SW480 (cell line): ENCODE measurements at regions not wholly inside any gene's neighbourhood (a gene's known extent, or its start where the extent isn't known, plus 50 kb on each side); places are given as distances from the start of the nearest gene placed in this dataset.
"Not testable (repeated sequence)": the region's sequence is repeated elsewhere in the genome, so short reads cannot be mapped to it uniquely, and the experiment has no call there.

Experiments used
- DNase-seq: peaks from one replicate; pipeline ENCODE4 v3.0.0-alpha.2; 2016; ENCODE audit warnings: low spot score

DNA sequence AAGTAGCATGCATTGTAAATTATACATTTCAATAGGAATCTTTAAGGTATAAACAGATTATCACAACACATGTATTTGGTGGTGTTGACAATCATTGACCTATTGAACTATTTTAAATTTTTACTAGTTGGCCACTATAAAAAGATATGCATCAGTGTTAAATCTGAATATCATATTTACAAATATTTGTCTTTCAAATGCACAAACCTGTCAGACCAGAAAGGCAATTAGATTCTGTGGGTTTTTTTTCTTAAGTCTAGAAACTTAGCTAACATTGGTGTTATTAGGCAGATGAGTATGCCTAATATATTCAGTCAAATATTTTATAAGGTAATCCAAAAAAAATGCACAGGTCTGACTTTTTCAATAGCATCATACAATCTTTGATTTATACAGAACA, 241.4 kb upstream of the DGKB start:
- no peak for DNase-seq

DNA sequence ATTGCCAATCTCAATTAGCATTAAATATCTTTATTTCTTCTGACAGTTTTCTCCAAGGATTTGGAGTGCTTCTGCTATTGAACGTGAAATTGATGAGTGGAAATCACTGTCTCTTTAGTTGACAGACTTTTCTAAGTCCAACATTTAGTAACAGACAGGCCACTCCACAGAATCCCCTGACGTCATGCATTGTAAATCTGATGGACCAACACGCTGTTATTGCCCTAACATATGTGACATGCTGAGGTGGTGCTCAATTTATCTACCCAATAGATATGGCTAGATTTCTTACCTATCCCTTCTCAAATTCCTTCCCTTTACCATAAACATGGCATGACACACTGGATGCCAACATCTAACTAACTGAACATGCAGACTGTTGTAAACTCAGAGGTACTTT, 240.6 kb upstream of the DGKB start:
- no peak for DNase-seq

DNA sequence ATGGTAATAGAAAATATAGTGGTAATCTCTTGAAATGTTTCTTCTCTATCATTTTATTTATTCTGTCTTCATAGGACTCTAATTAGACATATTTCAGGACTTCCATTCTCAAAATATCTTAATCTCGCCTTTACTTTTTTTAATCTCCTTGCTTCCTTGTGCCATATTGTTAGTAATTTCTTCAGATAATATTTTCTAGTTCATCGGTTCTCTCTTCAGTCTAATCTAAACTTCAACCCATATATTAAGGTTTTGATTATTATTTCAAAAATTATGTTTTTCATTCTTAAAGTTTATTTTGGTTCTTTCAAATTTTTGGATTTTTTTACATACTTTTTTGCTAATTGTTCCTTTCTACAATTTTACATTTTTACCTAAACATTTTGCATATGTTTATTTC, 237.9 kb upstream of the DGKB start:
- DNase-seq: no peak

DNA sequence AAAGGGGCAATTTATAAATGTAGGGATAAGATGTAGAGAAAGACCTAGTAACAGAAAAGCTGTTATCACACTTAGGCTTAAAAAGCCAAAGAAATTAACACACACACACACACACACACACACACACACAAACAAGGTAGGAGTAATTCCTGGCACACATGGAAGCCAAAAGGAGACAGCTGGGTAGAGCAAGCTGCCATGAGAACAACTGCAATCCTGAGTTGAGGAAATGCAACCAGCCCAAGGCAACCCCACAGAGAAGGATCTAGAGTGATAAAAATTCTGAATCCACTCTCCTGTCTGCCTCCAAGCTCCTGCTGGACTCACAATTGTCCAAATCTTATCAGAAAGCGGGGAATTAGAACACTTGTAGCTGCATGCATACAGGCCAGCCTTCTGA, 229.1 kb upstream of the DGKB start:
- DNase-seq: no peak

DNA sequence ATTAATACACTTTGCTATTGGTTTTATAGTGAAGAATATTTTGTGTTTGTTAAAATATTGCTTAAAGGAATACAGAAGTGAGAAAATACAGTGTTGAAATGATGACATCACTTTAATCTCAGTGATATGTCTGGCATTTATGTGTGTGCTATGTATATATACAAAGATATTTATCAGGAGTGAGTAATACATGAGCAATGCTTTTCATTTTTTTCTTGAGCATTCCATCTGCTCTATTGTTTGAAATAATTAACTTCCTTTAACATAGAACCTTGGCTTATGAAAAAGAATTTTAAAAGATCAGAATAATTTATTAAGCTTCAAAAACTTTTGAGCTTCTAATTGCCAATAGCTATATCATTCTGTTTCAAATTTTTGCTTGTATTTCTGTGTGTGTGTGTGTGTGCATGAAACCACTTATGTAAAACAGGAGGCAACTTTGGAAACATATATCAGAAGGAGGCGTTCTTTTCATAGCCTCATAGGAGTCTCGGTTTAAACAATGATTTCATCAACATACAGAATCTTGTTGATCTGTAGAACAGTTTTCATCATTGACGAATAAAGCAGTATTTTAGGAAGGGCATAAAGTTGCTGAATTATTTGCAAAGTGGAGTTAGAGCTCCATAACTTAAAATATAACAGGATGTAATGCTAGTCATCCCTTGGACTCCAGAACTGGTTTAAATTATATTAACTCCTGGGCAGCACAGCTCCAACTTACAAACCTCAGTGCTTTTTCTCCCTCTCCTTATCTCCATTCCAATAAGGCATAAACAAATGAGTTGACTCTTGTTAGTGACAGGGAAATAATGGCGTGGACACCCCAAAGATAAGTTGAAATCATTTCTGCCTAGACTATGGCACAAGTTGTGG, 228.4 kb upstream of the DGKB start:
- peak; percentile 35 for DNase-seq

DNA sequence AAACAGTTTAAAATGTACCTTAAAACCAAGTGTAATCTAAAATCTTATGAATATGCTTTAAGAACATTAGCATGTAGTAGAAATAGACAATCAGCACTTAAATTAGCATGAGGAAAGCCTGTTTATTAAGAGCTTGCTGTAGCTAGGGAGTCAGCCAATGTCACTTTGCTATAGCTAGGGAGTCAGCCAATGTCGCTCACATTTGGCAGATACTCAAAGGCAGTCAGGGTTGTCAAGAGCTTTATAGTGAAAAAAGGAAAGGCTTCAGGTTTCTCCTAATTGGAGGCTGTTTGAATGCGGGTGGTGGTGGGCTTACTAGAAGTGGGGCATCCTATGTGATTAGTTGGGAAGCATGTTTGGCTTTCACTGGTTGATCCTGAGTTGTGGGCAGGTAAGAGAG, 226.2 kb upstream of the DGKB start:
- no peak for DNase-seq

DNA sequence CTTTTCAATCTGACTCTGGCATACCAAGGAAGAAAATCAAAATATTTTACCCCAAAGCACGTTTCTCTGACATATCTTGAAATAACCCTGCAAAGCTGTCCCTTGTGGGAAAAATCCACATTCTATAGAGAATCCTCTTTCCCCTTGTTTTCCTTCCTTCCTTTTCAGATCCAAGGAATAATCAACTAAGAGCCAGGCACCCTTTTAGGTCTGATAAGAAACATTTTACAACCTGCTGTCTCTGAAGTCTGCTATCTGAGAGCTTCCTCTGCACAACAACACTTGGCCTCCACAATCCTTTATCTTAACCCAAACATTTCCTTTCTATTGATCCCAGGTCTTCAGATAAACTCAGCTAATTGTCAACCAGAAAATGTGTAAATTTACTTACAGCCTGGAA, 224.1 kb upstream of the DGKB start:
- not testable (repeated sequence) for DNase-seq

DNA sequence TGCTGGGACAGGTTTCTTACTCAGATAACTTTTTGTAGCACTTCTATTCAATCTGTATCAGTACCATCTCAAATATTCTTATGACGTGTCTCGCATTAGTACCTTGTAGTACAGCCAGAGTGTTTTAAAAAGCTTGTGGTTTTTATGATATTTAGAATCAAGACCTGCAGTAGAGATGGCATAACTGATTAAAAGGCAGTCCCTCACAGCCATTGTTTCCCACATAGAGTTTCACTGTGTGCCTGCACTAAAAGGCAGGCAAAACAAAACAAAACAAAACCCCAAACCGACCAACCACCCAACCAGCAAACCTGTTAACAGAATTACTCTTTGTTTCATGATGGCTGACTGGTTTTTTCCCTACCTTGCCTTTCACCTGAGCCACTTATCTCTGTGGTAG, 221.3 kb upstream of the DGKB start:
- DNase-seq: no peak

DNA sequence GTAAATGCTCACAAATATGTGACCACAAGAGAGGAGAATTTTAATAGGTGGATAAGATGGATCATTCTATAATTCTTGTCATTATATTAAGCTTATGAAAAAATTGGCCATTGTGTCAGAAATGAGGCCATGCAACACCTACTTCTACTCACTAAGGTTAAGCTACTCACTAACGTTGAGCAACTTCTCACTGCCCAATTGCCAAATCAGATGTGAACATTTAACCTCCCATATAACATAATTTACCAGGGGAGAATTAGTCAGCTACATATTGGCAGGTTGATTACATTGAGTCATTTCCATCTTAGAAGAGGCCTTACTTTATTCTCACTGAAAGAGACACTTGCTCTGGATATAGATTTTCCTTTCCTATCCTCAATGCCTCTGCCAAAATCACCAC, 211.2 kb upstream of the DGKB start:
- no peak for DNase-seq

DNA sequence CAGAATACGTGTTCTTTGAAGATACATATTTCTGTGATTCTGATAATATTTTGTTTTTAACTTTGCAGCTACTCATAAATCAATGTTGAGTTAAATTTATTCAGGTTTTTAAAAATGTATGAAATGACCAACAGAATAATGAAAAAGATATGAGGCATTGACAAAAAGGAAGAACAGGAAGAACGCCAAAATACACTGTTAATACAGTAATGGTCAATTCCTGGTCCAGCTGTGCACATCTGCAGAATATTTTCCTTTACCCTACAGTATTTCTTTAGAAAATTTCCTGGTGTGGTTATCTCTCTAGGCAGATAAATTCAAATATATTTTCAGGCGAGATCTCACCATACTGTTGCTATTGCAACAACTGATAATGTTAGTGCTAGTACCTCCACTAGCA, 203.2 kb upstream of the DGKB start:
- DNase-seq: no peak

DNA sequence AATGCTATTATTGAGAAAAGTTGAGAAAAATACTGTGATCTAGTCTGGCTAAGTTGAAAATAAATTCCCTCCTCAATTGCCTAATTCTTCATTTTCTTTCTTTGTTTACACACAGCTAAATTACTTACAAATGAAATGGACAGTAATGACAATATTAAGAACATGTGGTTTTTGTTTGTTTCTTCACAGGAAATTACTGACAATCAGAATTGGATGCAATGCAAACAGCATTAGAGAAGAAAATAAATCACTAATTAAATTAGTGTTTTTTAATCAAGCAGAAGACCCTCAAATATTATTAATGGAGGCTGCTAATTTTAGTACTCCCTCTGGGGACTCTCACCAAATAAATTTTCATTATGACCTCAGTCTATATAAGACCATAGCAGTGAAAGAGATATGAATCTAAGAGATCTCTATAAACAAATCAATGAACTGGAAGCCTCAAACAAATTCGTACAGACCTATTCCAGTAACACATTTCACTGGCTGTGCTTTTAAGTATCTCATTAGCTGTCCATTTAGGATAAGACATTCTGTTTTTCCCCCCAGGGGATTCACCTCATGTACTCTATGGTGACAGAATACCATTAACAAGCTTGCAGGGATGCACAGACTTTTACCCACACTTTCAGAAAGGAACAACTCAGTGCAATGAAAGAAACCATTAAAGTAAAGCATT, 202.0 kb upstream of the DGKB start:
- DNase-seq: no peak

DNA sequence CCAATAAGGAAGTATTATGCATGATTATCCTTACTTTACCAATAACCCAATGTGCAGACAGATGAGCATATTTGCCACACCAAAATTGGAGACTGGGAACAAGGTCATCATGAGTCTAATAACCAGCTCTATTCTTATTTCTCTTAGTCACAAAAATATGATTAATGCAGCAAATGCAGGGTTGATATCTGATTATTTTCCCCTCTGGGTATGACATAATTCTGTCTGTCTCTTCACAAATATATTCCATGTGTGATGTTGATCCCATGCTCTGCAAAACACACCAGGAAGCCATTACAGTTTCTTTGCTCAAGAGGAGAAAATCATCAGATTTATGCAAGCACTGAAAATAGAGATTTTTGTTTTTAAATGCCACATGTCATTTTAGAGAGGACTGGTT, 196.5 kb upstream of the DGKB start:
- DNase-seq: no peak

DNA sequence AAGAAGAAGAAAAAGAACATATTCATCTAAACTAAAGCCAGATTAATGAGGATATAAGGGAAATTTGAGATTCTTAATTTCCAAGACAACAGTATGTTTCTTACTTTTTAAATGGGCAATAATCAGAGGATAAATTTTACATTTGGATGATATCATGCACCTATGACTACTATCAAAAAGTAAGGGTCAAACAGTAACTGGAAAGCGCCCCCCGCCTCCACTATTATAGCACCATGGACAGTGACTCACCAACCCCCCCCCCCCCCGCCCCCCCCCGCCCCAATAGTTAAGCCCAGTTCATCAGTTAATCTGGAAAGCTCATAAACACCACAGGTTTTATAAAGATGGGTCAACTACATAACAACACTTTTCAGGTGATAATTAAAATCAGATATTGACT, 194.3 kb upstream of the DGKB start:
- DNase-seq: no peak

DNA sequence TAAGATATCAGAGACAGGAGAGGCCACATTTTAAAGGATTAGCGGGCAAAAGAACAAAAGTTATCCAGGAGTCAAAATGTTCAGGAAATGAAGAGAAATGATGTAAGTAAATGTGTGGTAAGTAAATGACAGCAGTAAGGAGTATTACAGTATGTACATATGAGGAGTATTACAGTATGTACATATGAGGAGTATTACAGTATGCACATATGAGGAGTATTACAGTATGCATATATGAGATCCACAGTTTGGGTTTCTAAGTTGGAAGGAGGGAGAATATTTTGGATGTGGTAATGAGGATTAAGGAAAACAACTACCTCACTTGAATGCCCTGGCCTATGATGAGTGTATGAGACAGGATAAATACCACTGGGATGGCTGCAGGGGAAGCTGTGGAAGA, 192.4 kb upstream of the DGKB start:
- DNase-seq: no peak

DNA sequence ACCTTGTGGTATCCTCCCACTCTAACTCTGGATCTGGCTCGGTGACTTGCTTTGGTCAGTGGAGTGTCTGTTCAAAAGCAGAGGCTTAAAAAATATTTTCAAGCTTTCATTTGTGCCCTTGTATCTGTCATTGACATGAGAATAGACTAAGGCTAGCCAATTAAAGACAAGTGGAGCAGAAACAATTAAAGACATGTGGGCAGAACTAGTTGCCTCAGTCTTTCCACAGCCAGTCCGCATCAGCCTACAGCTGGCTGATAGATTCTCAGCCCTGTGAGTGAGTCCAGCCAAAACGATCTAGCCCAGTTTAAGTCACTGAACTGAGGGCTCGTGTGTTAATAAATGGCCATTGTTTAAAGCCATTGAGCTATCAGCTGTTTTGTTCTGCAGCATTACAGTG, 185.2 kb upstream of the DGKB start:
- DNase-seq: no peak

DNA sequence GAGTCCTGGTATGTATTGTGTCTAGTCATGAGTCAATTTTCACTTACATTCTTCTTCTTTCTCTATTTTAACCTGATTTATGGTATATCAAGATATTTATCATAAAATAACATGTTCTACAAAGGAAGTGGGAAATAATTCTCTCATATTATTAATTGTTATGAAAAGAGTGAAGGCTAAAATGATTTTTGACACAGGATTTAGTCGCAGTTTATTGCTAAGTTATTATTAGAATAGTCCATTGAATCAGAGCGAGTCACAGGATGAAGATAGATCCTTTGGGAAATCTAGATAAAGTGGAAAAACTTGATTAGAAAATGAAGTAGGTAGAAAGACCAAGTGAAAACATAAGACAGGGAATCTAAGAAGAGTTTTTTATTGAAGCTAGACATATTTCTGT, 184.3 kb upstream of the DGKB start:
- DNase-seq: no peak

DNA sequence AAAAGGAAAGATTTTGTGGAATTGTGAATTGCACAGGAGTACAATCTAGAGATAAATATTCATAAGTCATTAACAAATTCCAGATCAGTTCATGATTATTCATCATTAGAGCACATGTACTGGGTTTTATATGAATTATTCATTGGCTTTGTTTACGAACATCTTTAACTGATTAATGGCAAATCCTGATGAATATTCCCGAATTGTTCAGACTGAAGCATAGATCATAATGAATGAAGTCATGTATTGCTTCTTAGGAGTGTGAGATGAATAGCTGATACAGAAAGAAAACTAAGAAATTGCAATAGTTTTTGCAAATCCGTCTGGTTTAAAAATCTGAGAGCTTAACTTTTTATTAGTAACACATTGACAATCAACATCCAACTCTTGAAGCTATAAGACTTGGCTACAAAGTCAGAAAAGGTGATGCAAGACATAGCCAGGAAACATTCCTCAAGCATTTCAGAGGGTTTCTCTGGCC, 183.6 kb upstream of the DGKB start:
- no peak for DNase-seq

DNA sequence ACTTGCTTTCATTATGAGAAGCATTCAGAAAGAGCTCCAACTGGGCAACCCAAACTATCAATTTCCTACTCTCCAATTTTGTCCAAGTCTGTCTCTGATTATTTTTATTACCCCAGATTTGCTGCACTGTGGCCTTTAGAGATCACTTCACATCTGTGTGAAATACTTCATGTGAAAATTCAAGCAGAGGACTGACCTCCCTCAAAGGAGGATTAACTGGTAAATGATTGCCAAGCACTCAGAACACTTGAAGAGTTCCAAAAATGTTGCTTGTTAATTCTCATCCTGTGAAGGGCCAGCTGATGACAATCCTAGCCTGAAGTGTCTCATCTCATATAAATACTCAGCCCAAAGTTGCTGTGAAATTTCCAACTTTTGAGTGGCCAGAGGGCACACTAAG, 182.8 kb upstream of the DGKB start:
- DNase-seq: no peak

DNA sequence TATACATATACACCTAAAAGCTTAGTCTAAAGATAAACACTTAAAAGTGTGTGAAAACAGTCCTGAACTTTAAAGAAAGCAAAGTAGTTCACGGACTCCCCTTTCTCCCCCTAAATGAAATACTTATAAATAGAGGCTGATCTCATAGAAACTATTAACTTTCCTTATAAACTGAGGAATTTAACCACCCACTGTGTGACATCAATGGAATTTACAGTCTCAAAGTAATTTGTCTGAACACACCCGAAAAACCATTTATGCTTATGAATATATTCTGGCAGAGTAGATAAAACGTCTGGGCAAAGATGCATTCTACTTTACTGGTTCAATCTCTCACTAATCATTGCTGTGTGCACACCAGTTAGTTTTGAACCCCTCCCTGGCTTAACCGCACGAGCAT, 181.8 kb upstream of the DGKB start:
- DNase-seq: no peak

DNA sequence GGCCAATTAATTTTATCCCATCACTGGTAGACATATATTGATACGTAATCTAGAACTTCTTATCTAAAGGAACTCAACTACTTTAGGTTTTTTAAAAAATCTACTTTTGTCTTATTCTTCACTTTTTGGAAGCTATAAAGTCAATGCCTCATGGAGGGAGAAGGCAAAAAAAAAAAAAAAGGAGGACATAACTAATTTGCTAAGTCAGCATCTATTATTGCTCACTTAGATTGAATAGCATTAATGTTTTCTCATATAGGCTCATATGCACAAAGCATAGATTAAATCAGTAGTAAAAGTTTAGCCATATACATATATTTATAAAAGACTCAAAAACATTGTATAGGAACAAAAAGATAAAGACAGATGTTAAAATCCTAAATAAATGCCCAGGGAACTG, 179.3 kb upstream of the DGKB start:
- DNase-seq: no peak

DNA sequence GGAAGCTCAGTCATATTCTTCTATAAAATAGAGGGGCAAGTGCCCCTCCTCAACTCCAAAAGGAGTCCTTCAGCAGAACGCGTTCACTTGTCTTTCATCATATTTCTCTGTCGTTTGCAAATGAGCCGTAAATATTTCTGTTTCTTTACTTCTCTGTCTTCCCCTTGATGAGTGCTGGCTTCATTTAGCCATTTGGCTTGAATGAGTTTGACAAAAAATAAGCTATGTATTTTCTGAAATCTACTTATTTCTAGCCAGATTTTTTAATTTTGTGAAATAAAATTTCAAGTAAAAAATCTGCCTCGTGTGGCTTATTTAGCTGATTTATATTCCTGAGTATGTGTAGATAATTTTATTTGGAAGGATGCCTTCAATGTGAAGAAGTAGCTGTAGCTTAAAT, 170.8 kb upstream of the DGKB start:
- no peak for DNase-seq

DNA sequence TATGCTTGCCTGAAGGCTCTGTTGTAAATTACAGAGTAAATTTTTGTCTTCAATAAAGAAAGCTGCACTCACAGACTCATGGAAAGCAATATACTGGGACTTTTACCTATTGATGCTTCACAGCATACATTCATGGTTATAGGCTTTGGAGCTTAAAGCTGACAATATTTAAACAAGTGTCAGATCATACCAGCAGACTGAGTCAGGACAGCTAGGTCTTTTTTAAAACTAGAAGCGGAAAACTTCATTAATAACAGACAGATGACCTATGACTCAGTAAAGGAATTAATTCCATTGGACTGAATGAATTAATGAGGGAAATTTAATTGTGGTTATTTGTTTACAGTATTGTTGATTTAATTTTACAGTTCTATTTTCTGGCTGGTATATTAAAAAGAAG, 165.8 kb upstream of the DGKB start:
- DNase-seq: no peak

DNA sequence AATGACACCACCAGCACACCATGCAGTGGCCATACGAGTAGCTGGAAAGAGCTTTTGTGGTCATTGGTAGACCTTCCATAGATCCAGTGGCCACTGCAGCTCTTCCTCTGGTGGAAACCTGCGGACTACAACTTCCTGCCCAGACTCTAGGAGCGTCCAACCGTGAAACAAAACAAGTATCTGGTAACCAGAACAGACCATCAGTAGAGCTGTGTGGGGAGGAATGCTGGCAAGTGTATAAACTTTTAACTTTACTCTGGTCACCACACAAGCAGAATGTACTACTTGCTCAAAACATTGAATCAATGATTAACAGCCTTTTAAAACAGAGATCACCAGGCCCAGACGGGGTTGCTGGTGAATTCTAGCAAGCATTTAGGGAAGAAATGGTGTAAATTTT, 154.7 kb upstream of the DGKB start:
- no peak for DNase-seq

DNA sequence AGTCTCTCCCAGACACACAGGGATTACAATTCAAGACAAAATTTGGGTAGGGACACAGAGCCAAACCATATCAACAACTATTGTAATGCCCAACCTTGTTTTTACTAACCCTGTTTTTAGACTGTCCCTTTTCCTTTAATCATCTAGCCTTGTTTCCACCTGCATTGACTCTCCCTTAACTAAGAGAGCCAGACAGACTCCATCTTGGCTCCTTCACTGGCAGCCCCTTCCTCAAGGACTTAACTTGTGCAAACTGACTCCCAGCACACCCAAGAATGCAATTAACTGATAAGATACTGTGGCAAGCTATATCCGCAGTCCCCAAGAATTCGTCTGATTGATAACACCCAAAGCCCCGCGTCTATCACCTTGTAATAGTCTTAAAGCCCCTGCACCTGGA, 151.8 kb upstream of the DGKB start:
- not testable (repeated sequence) for DNase-seq
